H1 (cell line): ENCODE measurements at regions not wholly inside any gene's neighbourhood (a gene's known extent, or its start where the extent isn't known, plus 50 kb on each side); places are given as distances from the start of the nearest gene placed in this dataset.

Experiments used
- CTCF ChIA-PET: fragments of 300-600 bp; sonication (Branson Sonifier 250); formaldehyde crosslinking; loops from one replicate; lab custom pipeline; 2021; ENCODE audit not compliant: partially characterized antibody; lab: Charles Lee
- POLR2A ChIA-PET: fragments of 300-600 bp; sonication (Branson Sonifier 250); formaldehyde crosslinking; loops from one replicate; lab custom pipeline; 2021; ENCODE audit warnings: inconsistent platforms; ENCODE audit not compliant: partially characterized antibody; lab: Charles Lee
- DNase-seq, 2 experiments: peaks; one replicate each; pipeline versions ENCODE4 v3.0.0 to v3.0.0-alpha.2; 2010 to 2022; ENCODE audit warnings: low spot score in 2 of 2, low read depth in 1 of 2, mixed read lengths in 1 of 2
- FAIRE-seq: peaks from 2 replicates; lab custom pipeline; 2011; peaks lifted over from hg19 to GRCh38; lab: Jason Lieb, UNC
- H2AFZ ChIP-seq: 2 replicates; pipeline ENCODE4 v1.8.1; 2012; ENCODE audit warnings: low read length, inconsistent platforms
- H2AK5ac ChIP-seq: 2 replicates; pipeline ENCODE4 v1.6.1; 2013; ENCODE audit warnings: low read depth, low read length
- H2BK120ac ChIP-seq: replicated peaks from 2 replicates; pipeline ENCODE3; 2013; ENCODE audit warnings: low read depth, low read length, inconsistent platforms
- H2BK12ac ChIP-seq: 2 replicates; pipeline ENCODE4 v1.6.1; 2013; ENCODE audit warnings: low read depth, low read length
- H2BK15ac ChIP-seq: 2 replicates; pipeline ENCODE4 v1.6.1; 2013; ENCODE audit warnings: low read length
- H2BK20ac ChIP-seq: 2 replicates; pipeline ENCODE4 v1.6.1; 2013; ENCODE audit warnings: low read length
- H2BK5ac ChIP-seq: 2 replicates; pipeline ENCODE4 v1.6.1; 2013; ENCODE audit warnings: low read depth, low read length
- H3K14ac ChIP-seq: 2 replicates; pipeline ENCODE4 v1.6.1; 2013; ENCODE audit warnings: inconsistent platforms; ENCODE audit not compliant: insufficient read length
- H3K18ac ChIP-seq: 2 replicates; pipeline ENCODE4 v1.6.1; 2013; ENCODE audit warnings: low read length; ENCODE audit errors: extremely low read depth
- H3K23ac ChIP-seq: 2 replicates; pipeline ENCODE4 v1.6.1; 2013; ENCODE audit warnings: inconsistent platforms; ENCODE audit not compliant: insufficient read length
- H3K23me2 ChIP-seq: 2 replicates; pipeline ENCODE4 v1.6.1; 2013; ENCODE audit warnings: low read depth, low read length
- H3K27ac ChIP-seq: 2 replicates; pipeline ENCODE4 v1.6.1; 2011; ENCODE audit warnings: low read depth, low read length, inconsistent platforms
- H3K27me3 ChIP-seq, 4 experiments: replicated peaks in 1 of 4; 1 replicate in 1 of 4; 2 replicates in 3 of 4; pipeline versions ENCODE4 v1.6.1 to v1.8.1; 2011 to 2013; ENCODE audit warnings: low read length in 3 of 4, mild to moderate bottlenecking in 3 of 4, inconsistent platforms in 2 of 4, mixed read lengths in 2 of 4, moderate library complexity in 1 of 4; ENCODE audit not compliant: control insufficient read depth in 3 of 4, insufficient read depth in 3 of 4; ENCODE audit errors: extremely low read depth in 1 of 4
- H3K36me3 ChIP-seq, 4 experiments: 2 replicates each; pipeline versions ENCODE4 v1.6.1 to v1.8.1; 2011 to 2013; ENCODE audit warnings: mild to moderate bottlenecking in 4 of 4, low read length in 3 of 4, moderate library complexity in 2 of 4, control low read depth in 1 of 4, inconsistent platforms in 1 of 4; ENCODE audit not compliant: insufficient read depth in 4 of 4, control insufficient read depth in 2 of 4
- H3K4ac ChIP-seq: replicated peaks from 2 replicates; pipeline ENCODE3; 2013; ENCODE audit warnings: low read length, low read depth, mixed read lengths, inconsistent platforms; ENCODE audit not compliant: insufficient read length
- H3K4me1 ChIP-seq, 4 experiments: replicated peaks in 1 of 4; 1 replicate in 1 of 4; 2 replicates in 3 of 4; pipeline versions ENCODE4 v1.6.1 to v1.8.1; 2011 to 2013; ENCODE audit warnings: low read length in 3 of 4, inconsistent platforms in 2 of 4, mixed read lengths in 1 of 4; ENCODE audit not compliant: insufficient read depth in 4 of 4, control insufficient read depth in 3 of 4
- H3K4me2 ChIP-seq, 2 experiments: 2 replicates each; pipeline versions ENCODE4 v1.6.1 to v1.8.1; 2011 to 2013; ENCODE audit warnings: low read depth in 2 of 2, low read length in 2 of 2, control low read depth in 1 of 2, inconsistent platforms in 1 of 2, mild to moderate bottlenecking in 1 of 2; ENCODE audit not compliant: insufficient read depth in 1 of 2
- H3K4me3 ChIP-seq, 4 experiments: fragments of 200-600, 300-600 bp in 1 of 4; sonication (generic), shearing (Covaris generic), sonication (Bioruptor Twin) in 1 of 4; 2 replicates each; pipeline versions ENCODE4 v1.5.1 to v1.8.1; 2011 to 2016; ENCODE audit warnings: low read length in 4 of 4, low read depth in 3 of 4, control low read depth in 2 of 4, inconsistent platforms in 2 of 4, mild to moderate bottlenecking in 2 of 4, mixed read lengths in 1 of 4, moderate library complexity in 1 of 4; ENCODE audit not compliant: insufficient read depth in 2 of 4; ENCODE audit errors: extremely low read depth in 1 of 4
- H3K56ac ChIP-seq: replicated peaks from 2 replicates; pipeline ENCODE3; 2013; ENCODE audit warnings: low read depth, mild to moderate bottlenecking, mixed read lengths, low read length, inconsistent platforms; ENCODE audit not compliant: insufficient read length
- H3K79me1 ChIP-seq: 2 replicates; pipeline ENCODE4 v1.6.1; 2013; ENCODE audit warnings: low read depth, low read length, control low read depth
- H3K79me2 ChIP-seq, 2 experiments: 2 replicates each; pipeline versions ENCODE4 v1.6.1 to v1.8.1; 2012 to 2013; ENCODE audit warnings: low read length in 2 of 2, mild to moderate bottlenecking in 2 of 2, inconsistent platforms in 1 of 2; ENCODE audit not compliant: insufficient read depth in 2 of 2, control insufficient read depth in 1 of 2
- H3K9ac ChIP-seq, 4 experiments: replicated peaks in 1 of 4; 1 replicate in 1 of 4; 2 replicates in 3 of 4; pipeline versions ENCODE4 v1.6.1 to v1.8.1; 2011 to 2013; ENCODE audit warnings: low read depth in 3 of 4, low read length in 3 of 4, control low read depth in 2 of 4, mild to moderate bottlenecking in 2 of 4, moderate library complexity in 2 of 4, inconsistent platforms in 1 of 4; ENCODE audit errors: extremely low read depth in 1 of 4
- H3K9me3 ChIP-seq, 2 experiments: 2 replicates each; pipeline versions ENCODE4 v1.6.1 to v1.8.1; 2012 to 2013; ENCODE audit warnings: mild to moderate bottlenecking in 2 of 2, moderate library complexity in 2 of 2, control low read depth in 1 of 2, inconsistent platforms in 1 of 2, low read depth in 1 of 2, low read length in 1 of 2, mixed read lengths in 1 of 2; ENCODE audit not compliant: insufficient read depth in 2 of 2
- H4K20me1 ChIP-seq, 2 experiments: replicated peaks in 1 of 2; 2 replicates each; pipeline versions ENCODE3 to v1.8.1; 2011 to 2013; ENCODE audit warnings: inconsistent platforms in 2 of 2, low read length in 2 of 2, mild to moderate bottlenecking in 1 of 2; ENCODE audit not compliant: insufficient read depth in 2 of 2, control insufficient read depth in 1 of 2
- H4K5ac ChIP-seq: 2 replicates; pipeline ENCODE4 v1.6.1; 2013; ENCODE audit warnings: low read length, low read depth, mixed read lengths, inconsistent platforms; ENCODE audit not compliant: insufficient read length
- H4K8ac ChIP-seq: 2 replicates; pipeline ENCODE4 v1.8.0; 2013; ENCODE audit warnings: mild to moderate bottlenecking, moderate library complexity, low read length, inconsistent platforms; ENCODE audit not compliant: insufficient read depth; ENCODE audit errors: extremely low read depth
- H4K91ac ChIP-seq: replicated peaks from 2 replicates; pipeline ENCODE3; 2013; ENCODE audit warnings: low read length, mixed read lengths, inconsistent platforms; ENCODE audit not compliant: insufficient read length
- ATF2 ChIP-seq: IDR thresholded peaks from 2 replicates; pipeline ENCODE4 v1.6.1; 2012; ENCODE audit warnings: low read length, inconsistent platforms
- ATF3 ChIP-seq: IDR thresholded peaks from 2 replicates; pipeline ENCODE4 v1.6.1; 2011; ENCODE audit warnings: low read depth, mild to moderate bottlenecking, low read length; ENCODE audit not compliant: insufficient read depth
- CTCF ChIP-seq, 3 experiments: IDR thresholded peaks; 1 replicate in 2 of 3; 2 replicates in 1 of 3; pipeline versions ENCODE4 v1.5.1 to v1.6.1; 2011; ENCODE audit warnings: low read length in 3 of 3, mild to moderate bottlenecking in 3 of 3, inconsistent platforms in 2 of 3, low read depth in 1 of 3, moderate library complexity in 1 of 3; ENCODE audit not compliant: insufficient read depth in 1 of 3; ENCODE audit errors: control extremely low read depth in 1 of 3
- GABPA ChIP-seq: IDR thresholded peaks from 2 replicates; pipeline ENCODE4 v1.6.1; 2011; ENCODE audit warnings: mild to moderate bottlenecking, low read length, moderate library complexity, borderline replicate concordance; ENCODE audit not compliant: insufficient read depth
- MAFK ChIP-seq: IDR thresholded peaks from 2 replicates; pipeline ENCODE4 v1.6.1; 2012; ENCODE audit warnings: low read depth, mild to moderate bottlenecking, improper control_type of control experiment, low read length
- PHF8 ChIP-seq: fragments of 200-600 bp; sonication (generic); conservative IDR thresholded peaks from 2 replicates; pipeline ENCODE4 v1.7.1; 2012; ENCODE audit warnings: low read depth, mild to moderate bottlenecking, inconsistent platforms, low read length, moderate library complexity
- SP2 ChIP-seq: IDR thresholded peaks from 2 replicates; pipeline ENCODE4 v1.6.1; 2012; ENCODE audit warnings: mild to moderate bottlenecking, low read length, inconsistent platforms
- YY1 ChIP-seq: IDR thresholded peaks from 2 replicates; pipeline ENCODE4 v1.6.1; 2011; ENCODE audit warnings: low read depth, mild to moderate bottlenecking, low read length
- WGBS, 2 experiments: shearing (Covaris generic) in 1 of 2; methylation state at CpG; one replicate each; pipeline versions ENCODE4 v1.1.6 to v1.1.7; 2013 to 2015; ENCODE audit warnings: low lambda C conversion rate in 2 of 2, mixed read lengths in 2 of 2, inconsistent platforms in 1 of 2, low coverage in 1 of 2, missing lambda C conversion rate in 1 of 2; ENCODE audit not compliant: insufficient replicate concordance in 2 of 2, insufficient coverage in 1 of 2, insufficient read length in 1 of 2; ENCODE audit errors: extremely low coverage in 1 of 2, missing lambda C conversion rate in 1 of 2; 5-methylcytosine and 5-hydroxymethylcytosine counted together

GRCh38 chr3:10725067-10725466, 91.0 kb upstream of the SLC6A11 start:
- ChIA-PET POLR2A (no interaction called here), CTCF (interaction anchor here (1.0 to 3.7 kb wide), 2 partner anchors 14 to 19 kb away, joined by 3 to 16 read pairs; no protein-coding TSS in a partner anchor)
- H2BK5ac ChIP-seq = no peak overlapping the region
- FAIRE-seq (no peak), DNase-seq (no peak)
- no peak overlapping the region for H3K4me3 ChIP-seq
- H2BK120ac ChIP-seq = no peak overlapping the region
- H3K14ac ChIP-seq = no peak overlapping the region
- H3K27me3 ChIP-seq = no peaks in the 10 kb centered on the region
- H3K4me2 ChIP-seq = no peak overlapping the region
- no peak overlapping the region for H2BK15ac ChIP-seq
- no peak overlapping the region for H4K91ac ChIP-seq
- 68% methylated on average over 1 of the region's 1 CpG; no CpG with 5 or more reads in 1 of the 2 experiments for WGBS, 2 experiments
- H3K79me1 ChIP-seq = no peaks in the 10 kb centered on the region
- H3K23ac ChIP-seq = no peak overlapping the region
- 0 out of 2 replicates have a peak overlapping the region, but pooled peaks have one; percentile 18 for H2BK12ac ChIP-seq
- H3K4me1 ChIP-seq = 0 out of 7 replicates have a peak, but pooled peaks cover 0 to 2% (median 0%) of the 10 kb centered on the region in 4 experiments
- H2AK5ac ChIP-seq = no peak overlapping the region
- H3K4ac ChIP-seq = no peak overlapping the region
- no peaks in the 10 kb centered on the region for H3K9me3 ChIP-seq
- no peak overlapping the region for H2BK20ac ChIP-seq
- H2AFZ ChIP-seq = no peak overlapping the region
- no peaks in the 10 kb centered on the region for H3K79me2 ChIP-seq
- no peaks in the 10 kb centered on the region for H3K36me3 ChIP-seq
- H3K9ac ChIP-seq = no peak overlapping the region
- H4K5ac ChIP-seq = no peak overlapping the region
- H3K27ac ChIP-seq = no peak overlapping the region
- TF ChIP-seq PHF8 (no peak), GABPA (no peak), MAFK (no peak), SP2 (no peak), CTCF (IDR thresholded peaks at IDR 0.05; ENCODE audit: control extremely low read depth in 1 of 3, insufficient read depth in 1 of 3, low read depth in 1 of 3, low read length in 3 of 3) (no peak), ATF2 (no peak), ATF3 (no peak), YY1 (no peak)
- H4K8ac ChIP-seq = no peak overlapping the region
- no peaks in the 10 kb centered on the region for H4K20me1 ChIP-seq
- no peak overlapping the region for H3K18ac ChIP-seq
- H3K23me2 ChIP-seq = no peaks in the 10 kb centered on the region
- no peak overlapping the region for H3K56ac ChIP-seq
